A673 (cell line): ENCODE measurements at regions not wholly inside any gene's neighbourhood (a gene's known extent, or its start where the extent isn't known, plus 50 kb on each side); places are given as distances from the start of the nearest gene placed in this dataset.

Experiments
- BruUV-seq: library from RNA; stranded (reverse); fragments of 400-500 nt; replicated peaks from 2 replicates; lab custom pipeline; 2021; lab: Mats Ljungman, UMichigan
- CTCF ChIA-PET: fragments of 300-600 bp; sonication (Branson Sonifier 250); formaldehyde crosslinking; loops from one replicate; lab custom pipeline; 2022; ENCODE audit warnings: antibody characterized with exemption; lab: Charles Lee
- POLR2A ChIA-PET: fragments of 300-600 bp; sonication (Branson Sonifier 250); formaldehyde crosslinking; loops from one replicate; lab custom pipeline; 2022; ENCODE audit warnings: antibody characterized with exemption; ENCODE audit not compliant: low non-redundant PET; lab: Charles Lee
- DNase-seq: peaks from one replicate; pipeline ENCODE4 v3.0.0-alpha.2; 2015; ENCODE audit warnings: low spot score
- H3K27ac ChIP-seq: fragments of 200-600 bp; sonication (generic); 2 replicates; pipeline ENCODE4 v1.5.1; 2016; ENCODE audit warnings: mixed run types, low read depth, mild to moderate bottlenecking, mixed read lengths, antibody characterized with exemption, low read length; ENCODE audit not compliant: poor library complexity, severe bottlenecking
- H3K27me3 ChIP-seq: fragments of 200-600 bp; sonication (generic); replicated peaks from 2 replicates; pipeline ENCODE4 v1.6.1; 2017; ENCODE audit warnings: mixed run types, low read depth, mild to moderate bottlenecking, mixed read lengths, antibody characterized with exemption, low read length; ENCODE audit not compliant: insufficient read depth, poor library complexity
- H3K36me3 ChIP-seq: fragments of 200-600 bp; sonication (generic); 2 replicates; pipeline ENCODE4 v1.6.1; 2016; ENCODE audit warnings: mixed run types, mild to moderate bottlenecking, mixed read lengths, antibody characterized with exemption, low read length; ENCODE audit not compliant: insufficient read depth, poor library complexity, severe bottlenecking
- H3K4me1 ChIP-seq: fragments of 200-600 bp; sonication (generic); 2 replicates; pipeline ENCODE4 v1.6.1; 2017; ENCODE audit warnings: mixed run types, mild to moderate bottlenecking, mixed read lengths, antibody characterized with exemption, low read length; ENCODE audit not compliant: insufficient read depth, poor library complexity, severe bottlenecking
- H3K4me3 ChIP-seq: fragments of 200-600 bp; sonication (generic); 2 replicates; pipeline ENCODE4 v1.5.1; 2016; ENCODE audit warnings: low read depth, mixed run types, mild to moderate bottlenecking, mixed read lengths, low read length; ENCODE audit not compliant: poor library complexity, severe bottlenecking
- H3K9me3 ChIP-seq: fragments of 200-600 bp; sonication (generic); 2 replicates; pipeline ENCODE4 v1.6.1; 2016; ENCODE audit warnings: mixed run types, low read depth, mild to moderate bottlenecking, mixed read lengths, antibody characterized with exemption, low read length; ENCODE audit not compliant: poor library complexity, severe bottlenecking
- EZH2 ChIP-seq: fragments of 200-600 bp; sonication (generic); IDR thresholded peaks from 2 replicates; pipeline ENCODE4 v1.6.1; 2017; ENCODE audit warnings: borderline replicate concordance, low read depth, mild to moderate bottlenecking, mixed read lengths, antibody characterized with exemption, low read length; ENCODE audit not compliant: poor library complexity, severe bottlenecking
- intact Hi-C: fragments of 100-400 bp; cut with micrococcal nuclease; formaldehyde crosslinking; loops from one replicate; pipeline ENCODE4 v1.10.0; 2022; ENCODE audit not compliant: unreplicated experiment
- TF ChIP-seq, protein P1 (sequence below): fragments of 300-800, 200-600 bp; sonication (generic); conservative IDR thresholded peaks from 2 replicates; pipeline ENCODE4 v1.5.1; 2017; ENCODE audit warnings: low read depth, mild to moderate bottlenecking, antibody characterized with exemption, low read length, moderate library complexity, mixed read lengths

DNA sequence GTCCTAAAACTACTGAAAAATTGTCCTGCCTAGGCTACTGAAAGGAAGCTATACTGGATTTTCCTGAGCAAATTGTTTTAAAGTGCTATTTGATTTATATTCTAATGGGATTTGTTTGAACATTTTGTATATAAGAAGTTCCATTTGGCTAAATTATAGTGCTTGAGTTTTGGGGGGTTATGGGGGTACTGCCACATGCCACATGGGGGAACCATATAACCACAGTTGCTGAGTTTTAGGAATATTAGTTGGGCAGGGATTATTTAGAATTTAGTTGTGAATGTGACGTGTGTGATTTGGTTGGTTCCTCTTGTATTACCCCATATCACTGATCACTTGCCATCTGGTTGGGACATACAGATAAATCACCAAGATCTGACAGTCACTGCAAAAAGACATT is 224.5 kb upstream of the TAPT1 start:
- Histone ChIP-seq H3K27me3 (no peaks in the 10 kb centered on the region), H3K27ac (no peak overlapping the region), H3K9me3 (no peaks in the 10 kb centered on the region), H3K4me1 (no peaks in the 10 kb centered on the region), H3K36me3 (no peaks in the 10 kb centered on the region), H3K4me3 (no peak overlapping the region)
- intact Hi-C loops: loop anchor here (5.0 kb wide), 1 partner anchor 872 kb away; no protein-coding TSS in a partner anchor
- TF ChIP-seq, protein P1, sequence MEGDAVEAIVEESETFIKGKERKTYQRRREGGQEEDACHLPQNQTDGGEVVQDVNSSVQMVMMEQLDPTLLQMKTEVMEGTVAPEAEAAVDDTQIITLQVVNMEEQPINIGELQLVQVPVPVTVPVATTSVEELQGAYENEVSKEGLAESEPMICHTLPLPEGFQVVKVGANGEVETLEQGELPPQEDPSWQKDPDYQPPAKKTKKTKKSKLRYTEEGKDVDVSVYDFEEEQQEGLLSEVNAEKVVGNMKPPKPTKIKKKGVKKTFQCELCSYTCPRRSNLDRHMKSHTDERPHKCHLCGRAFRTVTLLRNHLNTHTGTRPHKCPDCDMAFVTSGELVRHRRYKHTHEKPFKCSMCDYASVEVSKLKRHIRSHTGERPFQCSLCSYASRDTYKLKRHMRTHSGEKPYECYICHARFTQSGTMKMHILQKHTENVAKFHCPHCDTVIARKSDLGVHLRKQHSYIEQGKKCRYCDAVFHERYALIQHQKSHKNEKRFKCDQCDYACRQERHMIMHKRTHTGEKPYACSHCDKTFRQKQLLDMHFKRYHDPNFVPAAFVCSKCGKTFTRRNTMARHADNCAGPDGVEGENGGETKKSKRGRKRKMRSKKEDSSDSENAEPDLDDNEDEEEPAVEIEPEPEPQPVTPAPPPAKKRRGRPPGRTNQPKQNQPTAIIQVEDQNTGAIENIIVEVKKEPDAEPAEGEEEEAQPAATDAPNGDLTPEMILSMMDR: peak; percentile 54
- TF ChIP-seq EZH2: no peak
- BruUV-seq: no TSS peak
- POLR2A ChIA-PET: no interaction called here
- CTCF ChIA-PET: no interaction called here
- DNase-seq: peak; percentile 33

GRCh38 chr4:16450031-16450430 is 223.8 kb upstream of the TAPT1 start:
- CTCF ChIA-PET: no interaction called here
- intact Hi-C loops: loop anchor here (5.0 kb wide), 1 partner anchor 872 kb away; no protein-coding TSS in a partner anchor
- no TSS peak for BruUV-seq

DNA sequence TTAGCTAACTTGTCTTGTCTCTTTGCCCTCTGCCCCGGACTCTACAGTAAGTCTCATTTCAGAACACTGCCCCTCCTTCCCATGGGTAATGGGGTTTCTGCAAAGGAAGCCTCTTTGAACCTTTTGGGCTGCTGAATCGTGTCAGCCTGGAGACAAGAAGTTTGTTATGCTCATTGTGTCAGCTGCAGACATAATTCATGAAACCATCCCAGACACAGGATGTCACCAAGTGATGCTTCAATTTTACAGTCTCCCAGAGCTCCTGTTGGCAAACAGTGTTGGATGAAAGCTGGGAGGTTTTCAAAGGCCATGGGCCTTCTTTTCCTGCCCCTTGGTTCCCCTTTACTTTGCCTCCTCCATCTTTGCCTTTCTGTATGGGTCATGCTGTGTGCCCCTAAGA is 223.1 kb upstream of the TAPT1 start:
- intact Hi-C loops: loop anchor here (10.0 kb wide), 2 partner anchors 425 to 995 kb away; no protein-coding TSS in a partner anchor
- no peaks in the 10 kb centered on the region for H3K4me1 ChIP-seq
- H3K36me3 ChIP-seq: no peaks in the 10 kb centered on the region
- ChIA-PET POLR2A (no interaction called here), CTCF (no interaction called here)
- no peak overlapping the region for H3K4me3 ChIP-seq
- no peak for TF ChIP-seq EZH2
- TF ChIP-seq, protein P1: no peak
- BruUV-seq: no TSS peak
- H3K27ac ChIP-seq: no peak overlapping the region
- DNase-seq: no peak
- H3K9me3 ChIP-seq: no peaks in the 10 kb centered on the region
- H3K27me3 ChIP-seq: no peaks in the 10 kb centered on the region

More at GRCh38 chr4:16450031-16450430, 223.8 kb upstream of the TAPT1 start:
- POLR2A ChIA-PET: no interaction called here
- H3K27ac ChIP-seq: no peak overlapping the region
- H3K27me3 ChIP-seq: no peaks in the 10 kb centered on the region
- no peak for DNase-seq
- H3K4me3 ChIP-seq: no peak overlapping the region
- H3K9me3 ChIP-seq: no peaks in the 10 kb centered on the region
- H3K36me3 ChIP-seq: no peaks in the 10 kb centered on the region
- TF ChIP-seq, protein P1: no peak
- TF ChIP-seq EZH2: no peak
- H3K4me1 ChIP-seq: no peaks in the 10 kb centered on the region
